ENCODE measurements at regions not wholly inside any gene's neighbourhood (a gene's known extent, or its start where the extent isn't known, plus 50 kb on each side); places are given as distances from the start of the nearest gene placed in this dataset.

- Histone ChIP-seq H3K4me3 (ENCODE audit: low read depth, low read length) (no peak overlapping the region), H3K9me3 (no peaks in the 10 kb centered on the region), H3K27me3 (replicated peaks; ENCODE audit: control insufficient read depth, insufficient read depth, low read length) (no peaks in the 10 kb centered on the region), H3K4me1 (no peaks in the 10 kb centered on the region), H3K36me3 (ENCODE audit: control insufficient read depth, insufficient read depth, low read length) (no peaks in the 10 kb centered on the region)
- Mint-ChIP-seq H3K27ac (ENCODE audit: unreplicated experiment) (no peak overlapping the region), H3K27me3 (ENCODE audit: insufficient read depth, unreplicated experiment) (peaks cover 21% of the 10 kb centered on the region), H3K4me3 (ENCODE audit: unreplicated experiment) (no peak overlapping the region), H3K9me3 (ENCODE audit: unreplicated experiment) (no peaks in the 10 kb centered on the region), H3K4me1 (ENCODE audit: low read depth, unreplicated experiment) (no peaks in the 10 kb centered on the region), H3K36me3 (ENCODE audit: insufficient read depth, unreplicated experiment) (no peaks in the 10 kb centered on the region)
- ChIA-PET CTCF (no interaction called here), POLR2A (no interaction called here)
- no peak for TF ChIP-seq CTCF (IDR thresholded peaks at IDR 0.05; ENCODE audit: insufficient read depth in 1 of 2, low read depth in 1 of 2, low read length in 1 of 2, severe bottlenecking in 1 of 2, unreplicated experiment in 1 of 2)
- intact Hi-C loops (cut with micrococcal nuclease; ENCODE audit: unreplicated experiment): no loop called here
- no peak for DNase-seq
- BruUV-seq (replicated peaks): no TSS peak
Observed at GRCh38 chr3:137924628-137925027, 85.3 kb upstream of the CLDN18 start.

GRCh38 chr3:137925080-137925479 is 84.9 kb upstream of the CLDN18 start:
- TF ChIP-seq CTCF (IDR thresholded peaks at IDR 0.05; ENCODE audit: insufficient read depth in 1 of 2, low read depth in 1 of 2, low read length in 1 of 2, severe bottlenecking in 1 of 2, unreplicated experiment in 1 of 2): no peak
- intact Hi-C loops (cut with micrococcal nuclease; ENCODE audit: unreplicated experiment): no loop called here
- DNase-seq: no peak
- H3K9me3 Mint-ChIP-seq (ENCODE audit: unreplicated experiment): no peaks in the 10 kb centered on the region
- H3K4me1 Mint-ChIP-seq (ENCODE audit: low read depth, unreplicated experiment): no peaks in the 10 kb centered on the region
- Histone ChIP-seq H3K36me3 (ENCODE audit: control insufficient read depth, insufficient read depth, low read length) (no peaks in the 10 kb centered on the region), H3K27me3 (replicated peaks; ENCODE audit: control insufficient read depth, insufficient read depth, low read length) (no peaks in the 10 kb centered on the region), H3K4me3 (ENCODE audit: low read depth, low read length) (no peak overlapping the region), H3K9me3 (no peaks in the 10 kb centered on the region), H3K4me1 (no peaks in the 10 kb centered on the region)
- no peaks in the 10 kb centered on the region for H3K36me3 Mint-ChIP-seq (ENCODE audit: insufficient read depth, unreplicated experiment)
- no peak overlapping the region for H3K27ac Mint-ChIP-seq (ENCODE audit: unreplicated experiment)
- ChIA-PET POLR2A (no interaction called here), CTCF (no interaction called here)
- H3K4me3 Mint-ChIP-seq (ENCODE audit: unreplicated experiment): no peak overlapping the region
- BruUV-seq (replicated peaks): no TSS peak
- H3K27me3 Mint-ChIP-seq (ENCODE audit: insufficient read depth, unreplicated experiment): peaks cover 20% of the 10 kb centered on the region

GRCh38 chr3:137926991-137927390 is 83.0 kb upstream of the CLDN18 start:
- intact Hi-C loops (cut with micrococcal nuclease; ENCODE audit: unreplicated experiment): no loop called here
- Histone ChIP-seq H3K27me3 (replicated peaks; ENCODE audit: control insufficient read depth, insufficient read depth, low read length) (no peaks in the 10 kb centered on the region), H3K4me3 (ENCODE audit: low read depth, low read length) (no peak overlapping the region), H3K9me3 (no peaks in the 10 kb centered on the region), H3K36me3 (ENCODE audit: control insufficient read depth, insufficient read depth, low read length) (no peaks in the 10 kb centered on the region), H3K4me1 (no peaks in the 10 kb centered on the region)
- DNase-seq: no peak
- Mint-ChIP-seq H3K9me3 (ENCODE audit: unreplicated experiment) (no peaks in the 10 kb centered on the region), H3K27me3 (ENCODE audit: insufficient read depth, unreplicated experiment) (peaks cover 24% of the 10 kb centered on the region), H3K27ac (ENCODE audit: unreplicated experiment) (no peak overlapping the region), H3K4me1 (ENCODE audit: low read depth, unreplicated experiment) (no peaks in the 10 kb centered on the region), H3K36me3 (ENCODE audit: insufficient read depth, unreplicated experiment) (no peaks in the 10 kb centered on the region), H3K4me3 (ENCODE audit: unreplicated experiment) (no peak overlapping the region)
- ChIA-PET POLR2A (no interaction called here), CTCF (no interaction called here)
- no TSS peak for BruUV-seq (replicated peaks)
- no peak for TF ChIP-seq CTCF (IDR thresholded peaks at IDR 0.05; ENCODE audit: insufficient read depth in 1 of 2, low read depth in 1 of 2, low read length in 1 of 2, severe bottlenecking in 1 of 2, unreplicated experiment in 1 of 2)
